RWPE2 (cell line): ENCODE measurements at regions not wholly inside any gene's neighbourhood (a gene's known extent, or its start where the extent isn't known, plus 50 kb on each side); places are given as distances from the start of the nearest gene placed in this dataset.

Experiments used
- ATAC-seq: fragments of 200-7000 bp; cut with Tn5 transposase; 3 replicates; pipeline ENCODE4 v1.9.1; 2021; ENCODE audit warnings: low read depth
- DNase-seq: peaks from one replicate; pipeline ENCODE4 v3.0.0-alpha.2; 2020; ENCODE audit warnings: low spot score
- H3K27ac ChIP-seq: fragments of 450-650 bp; 2 replicates; pipeline ENCODE4 v1.5.1; 2017; ENCODE audit warnings: mild to moderate bottlenecking; ENCODE audit not compliant: poor library complexity, severe bottlenecking
- H3K27me3 ChIP-seq: fragments of 250-450 bp; sonication (Bioruptor Pico); 2 replicates; pipeline ENCODE4 v1.5.1; 2021; ENCODE audit warnings: mild to moderate bottlenecking, moderate library complexity; ENCODE audit not compliant: insufficient read depth, poor library complexity, severe bottlenecking
- H3K36me3 ChIP-seq: fragments of 250-450 bp; sonication (Bioruptor Pico); 2 replicates; pipeline ENCODE4 v1.5.1; 2020; ENCODE audit warnings: low read depth, mild to moderate bottlenecking, moderate library complexity
- H3K4me1 ChIP-seq: fragments of 250-450 bp; sonication (Bioruptor Pico); 2 replicates; pipeline ENCODE4 v1.5.1; 2021; ENCODE audit warnings: mild to moderate bottlenecking, moderate library complexity; ENCODE audit not compliant: insufficient read depth, poor library complexity, severe bottlenecking
- H3K4me3 ChIP-seq: fragments of 250-450 bp; sonication (Bioruptor Pico); 2 replicates; pipeline ENCODE4 v1.5.1; 2021; ENCODE audit warnings: mild to moderate bottlenecking, moderate library complexity; ENCODE audit not compliant: severe bottlenecking
- H3K9me3 ChIP-seq: fragments of 250-450 bp; sonication (Bioruptor Pico); 2 replicates; pipeline ENCODE4 v1.5.1; 2021; ENCODE audit warnings: mild to moderate bottlenecking, moderate library complexity; ENCODE audit not compliant: severe bottlenecking
- CTCF ChIP-seq: fragments of 450-650 bp; IDR thresholded peaks from one replicate; pipeline ENCODE4 v1.5.1; 2017; ENCODE audit warnings: mild to moderate bottlenecking, moderate library complexity; ENCODE audit not compliant: poor library complexity, severe bottlenecking

GRCh38 chr9:16075696-16076095 is 522.9 kb downstream of the CCDC171 start:
- no peak for TF ChIP-seq CTCF
- no peak overlapping the region for H3K27ac ChIP-seq

GRCh38 chr9:16076511-16076910 is 523.7 kb downstream of the CCDC171 start:
- TF ChIP-seq CTCF = no peak
- Histone ChIP-seq H3K4me1 (no peaks in the 10 kb centered on the region), H3K36me3 (no peaks in the 10 kb centered on the region), H3K27ac (no peak overlapping the region), H3K9me3 (no peaks in the 10 kb centered on the region), H3K4me3 (no peak overlapping the region), H3K27me3 (no peaks in the 10 kb centered on the region)
- no peak for ATAC-seq
- DNase-seq = no peak

More at GRCh38 chr9:16075696-16076095, 522.9 kb downstream of the CCDC171 start:
- DNase-seq = no peak
- Histone ChIP-seq H3K4me3 (no peak overlapping the region), H3K27me3 (no peaks in the 10 kb centered on the region), H3K9me3 (no peaks in the 10 kb centered on the region), H3K4me1 (no peaks in the 10 kb centered on the region), H3K36me3 (no peaks in the 10 kb centered on the region)
- ATAC-seq = peak; percentile 25; the same call in 1 of the 3 replicates

GRCh38 chr9:16082796-16083195 is 530.0 kb downstream of the CCDC171 start:
- Histone ChIP-seq H3K9me3 (no peaks in the 10 kb centered on the region), H3K4me1 (no peaks in the 10 kb centered on the region), H3K27me3 (no peaks in the 10 kb centered on the region), H3K4me3 (no peak overlapping the region), H3K27ac (no peak overlapping the region), H3K36me3 (no peaks in the 10 kb centered on the region)
- DNase-seq (no peak), ATAC-seq (no peak)
- TF ChIP-seq CTCF = no peak

GRCh38 chr9:16085167-16085726 is 532.4 kb downstream of the CCDC171 start:
- Histone ChIP-seq H3K4me3 (no peak overlapping the region), H3K4me1 (no peaks in the 10 kb centered on the region), H3K27ac (no peak overlapping the region), H3K27me3 (no peaks in the 10 kb centered on the region), H3K9me3 (no peaks in the 10 kb centered on the region), H3K36me3 (no peaks in the 10 kb centered on the region)
- no peak for ATAC-seq
- TF ChIP-seq CTCF = no peak
- DNase-seq = no peak

GRCh38 chr9:16090907-16091629 is 538.2 kb downstream of the CCDC171 start:
- no peak overlapping the region for H3K27ac ChIP-seq
- no peaks in the 10 kb centered on the region for H3K4me1 ChIP-seq
- TF ChIP-seq CTCF = no peak
- ATAC-seq (no peak), DNase-seq (no peak)
- no peaks in the 10 kb centered on the region for H3K27me3 ChIP-seq
- H3K36me3 ChIP-seq = no peaks in the 10 kb centered on the region
- H3K9me3 ChIP-seq = no peaks in the 10 kb centered on the region
- H3K4me3 ChIP-seq = no peak overlapping the region
